GM12872 (cell line): ENCODE measurements at regions not wholly inside any gene's neighbourhood (a gene's known extent, or its start where the extent isn't known, plus 50 kb on each side); places are given as distances from the start of the nearest gene placed in this dataset.

Experiments used
- TF ChIP-seq, protein P1 (sequence below): IDR thresholded peaks from 3 replicates; pipeline ENCODE4 v1.5.1; 2011; ENCODE audit warnings: low read depth, mild to moderate bottlenecking, low read length, moderate library complexity; ENCODE audit not compliant: insufficient read depth

DNA sequence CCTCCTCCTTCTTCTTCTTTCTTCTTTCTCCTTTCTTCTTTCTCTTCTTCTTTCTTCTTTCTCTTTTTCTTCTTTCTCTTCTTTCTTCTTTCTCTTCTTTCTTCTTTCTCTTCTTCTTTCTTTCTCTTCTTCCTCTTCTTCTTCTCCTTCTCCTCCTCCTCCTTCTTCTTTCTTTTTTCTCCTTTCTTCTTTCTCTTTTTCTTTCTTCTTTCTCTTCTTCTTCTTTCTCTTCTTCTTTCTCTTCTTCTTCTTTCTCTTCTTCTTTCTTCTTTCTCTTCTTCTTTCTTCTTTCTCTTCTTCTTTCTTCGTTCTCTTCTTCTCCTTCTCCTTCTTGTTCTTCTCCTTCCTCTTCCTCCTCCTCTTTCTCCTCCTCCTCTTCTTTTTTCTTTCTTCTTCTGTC, 1230.7 kb upstream of the USP15 start:
- TF ChIP-seq, protein P1, sequence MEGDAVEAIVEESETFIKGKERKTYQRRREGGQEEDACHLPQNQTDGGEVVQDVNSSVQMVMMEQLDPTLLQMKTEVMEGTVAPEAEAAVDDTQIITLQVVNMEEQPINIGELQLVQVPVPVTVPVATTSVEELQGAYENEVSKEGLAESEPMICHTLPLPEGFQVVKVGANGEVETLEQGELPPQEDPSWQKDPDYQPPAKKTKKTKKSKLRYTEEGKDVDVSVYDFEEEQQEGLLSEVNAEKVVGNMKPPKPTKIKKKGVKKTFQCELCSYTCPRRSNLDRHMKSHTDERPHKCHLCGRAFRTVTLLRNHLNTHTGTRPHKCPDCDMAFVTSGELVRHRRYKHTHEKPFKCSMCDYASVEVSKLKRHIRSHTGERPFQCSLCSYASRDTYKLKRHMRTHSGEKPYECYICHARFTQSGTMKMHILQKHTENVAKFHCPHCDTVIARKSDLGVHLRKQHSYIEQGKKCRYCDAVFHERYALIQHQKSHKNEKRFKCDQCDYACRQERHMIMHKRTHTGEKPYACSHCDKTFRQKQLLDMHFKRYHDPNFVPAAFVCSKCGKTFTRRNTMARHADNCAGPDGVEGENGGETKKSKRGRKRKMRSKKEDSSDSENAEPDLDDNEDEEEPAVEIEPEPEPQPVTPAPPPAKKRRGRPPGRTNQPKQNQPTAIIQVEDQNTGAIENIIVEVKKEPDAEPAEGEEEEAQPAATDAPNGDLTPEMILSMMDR: no peak

DNA sequence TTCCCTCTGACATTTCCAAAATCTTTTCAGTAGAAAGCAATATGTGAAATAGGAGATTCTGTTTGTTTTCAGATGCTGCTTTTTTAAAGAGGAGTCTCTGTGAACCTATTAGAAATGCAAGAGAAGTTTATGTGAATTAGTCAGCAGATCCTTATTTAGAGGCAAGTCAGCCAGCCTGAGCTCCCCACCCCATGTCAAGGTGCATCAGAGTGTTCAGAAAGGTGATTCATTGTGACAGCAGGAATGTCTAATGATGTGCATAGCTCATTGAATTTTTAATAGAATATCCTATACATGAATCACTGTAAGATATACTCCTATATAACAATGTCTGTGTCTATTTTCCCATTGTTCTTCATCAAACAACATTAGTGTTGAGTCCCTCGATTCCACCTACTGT, 1222.4 kb upstream of the USP15 start:
- TF ChIP-seq, protein P1: no peak

GRCh38 chr12:61043838-61044237, 1216.4 kb upstream of the USP15 start:
- TF ChIP-seq, protein P1: no peak

- TF ChIP-seq, protein P1: no peak
Observed at GRCh38 chr12:61044766-61045165, 1215.4 kb upstream of the USP15 start.

DNA sequence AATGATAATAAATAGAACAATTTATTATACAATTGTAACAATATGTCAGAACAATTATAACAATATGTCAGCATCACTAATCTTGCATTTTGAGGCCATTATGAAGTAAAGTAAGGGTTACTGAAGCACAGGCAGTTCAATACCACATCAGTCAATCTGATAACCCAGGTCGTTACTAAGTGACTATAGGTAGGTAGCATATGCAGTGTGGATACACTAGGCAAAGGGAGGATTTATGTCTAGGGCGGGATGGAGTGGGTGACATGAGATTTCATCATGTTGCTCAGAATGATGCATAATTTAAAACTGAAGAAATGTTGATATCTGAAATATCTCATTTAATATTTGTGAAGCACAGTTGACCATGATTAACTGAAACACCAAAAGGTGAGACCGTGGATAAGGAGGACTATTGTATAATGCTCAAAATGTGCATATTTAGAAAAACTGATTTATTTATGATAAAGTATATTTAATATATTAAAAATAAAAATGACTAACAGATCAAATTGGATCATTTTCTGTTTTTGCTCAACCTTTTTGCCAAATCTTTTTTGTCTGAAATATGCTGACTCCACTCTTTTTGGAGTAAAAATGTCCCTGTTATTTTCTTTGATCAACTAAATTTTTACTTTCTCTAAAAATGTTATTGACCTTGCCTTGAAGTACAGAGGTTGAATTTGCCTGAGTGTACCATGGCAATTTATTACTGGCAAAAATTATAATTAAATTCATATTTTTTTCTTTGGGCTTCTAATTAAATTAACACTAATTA, 1189.4 kb upstream of the USP15 start:
- TF ChIP-seq, protein P1: no peak

DNA sequence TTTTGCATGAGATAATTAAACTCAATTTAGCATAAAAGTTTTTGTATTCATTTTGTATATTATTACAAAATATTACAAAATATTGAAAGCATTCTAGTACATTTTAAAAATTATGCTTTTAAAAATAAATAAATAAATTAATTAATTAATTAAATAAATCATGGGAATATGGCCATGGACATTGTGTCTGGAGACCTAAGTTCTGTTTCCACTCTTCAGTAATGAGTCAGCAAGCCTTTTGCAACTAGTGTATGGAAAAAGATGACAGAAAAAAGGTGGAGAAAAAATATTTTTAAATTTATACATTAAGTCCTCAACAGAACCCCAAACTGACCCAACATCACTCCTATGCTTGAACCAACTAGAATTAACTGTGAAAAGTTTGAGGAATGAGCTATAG, 1187.5 kb upstream of the USP15 start:
- TF ChIP-seq, protein P1: no peak

GRCh38 chr12:61095111-61095510, 1165.1 kb upstream of the USP15 start:
- TF ChIP-seq, protein P1: no peak
